ENCODE measurements at regions not wholly inside any gene's neighbourhood (a gene's known extent, or its start where the extent isn't known, plus 50 kb on each side); places are given as distances from the start of the nearest gene placed in this dataset.

- TF ChIP-seq EZH2 (IDR thresholded peaks at IDR 0.05; ENCODE audit: borderline replicate concordance, low read length), result no peak
- TF ChIP-seq CTCF (IDR thresholded peaks at IDR 0.05; ENCODE audit: low read length), result no peak
- Histone ChIP-seq H3K9me3 (ENCODE audit: low read length) (no peaks in the 10 kb centered on the region), H3F3A (ENCODE audit: insufficient read depth, low read length) (no peaks in the 10 kb centered on the region), H3K9me2 (ENCODE audit: low read depth, low read length) (no peaks in the 10 kb centered on the region), H4K20me1 (ENCODE audit: insufficient read depth, low read length) (no peaks in the 10 kb centered on the region), H2AFZ (ENCODE audit: low read length) (no peak overlapping the region), H3K27ac (ENCODE audit: low read depth, low read length, poor library complexity, severe bottlenecking) (no peak overlapping the region), H3K4me3 (ENCODE audit: low read depth, low read length, poor library complexity, severe bottlenecking) (no peak overlapping the region), H3K4me2 (ENCODE audit: low read length) (no peak overlapping the region), H3K9ac (ENCODE audit: low read length) (no peak overlapping the region), H3K4me1 (ENCODE audit: insufficient read depth, low read length, severe bottlenecking) (no peaks in the 10 kb centered on the region), H3K79me2 (ENCODE audit: insufficient read depth, low read length) (no peaks in the 10 kb centered on the region), H3K27me3 (ENCODE audit: insufficient read depth, low read length) (0 out of 2 replicates have a peak, but pooled peaks cover under 1% of the 10 kb centered on the region), H3K36me3 (ENCODE audit: insufficient read depth, low read length) (no peaks in the 10 kb centered on the region)
Measured at GRCh38 chr5:2277886-2278285, 395.2 kb upstream of the IRX4 start.

- Histone ChIP-seq H3K4me3 (ENCODE audit: low read depth, low read length, poor library complexity, severe bottlenecking) (no peak overlapping the region), H3K4me1 (ENCODE audit: insufficient read depth, low read length, severe bottlenecking) (no peaks in the 10 kb centered on the region), H3K4me2 (ENCODE audit: low read length) (no peak overlapping the region), H3F3A (ENCODE audit: insufficient read depth, low read length) (no peaks in the 10 kb centered on the region), H4K20me1 (ENCODE audit: insufficient read depth, low read length) (no peaks in the 10 kb centered on the region), H3K27me3 (ENCODE audit: insufficient read depth, low read length) (0 out of 2 replicates have a peak, but pooled peaks cover 3% of the 10 kb centered on the region), H3K27ac (ENCODE audit: low read depth, low read length, poor library complexity, severe bottlenecking) (no peak overlapping the region), H3K79me2 (ENCODE audit: insufficient read depth, low read length) (no peaks in the 10 kb centered on the region), H3K36me3 (ENCODE audit: insufficient read depth, low read length) (no peaks in the 10 kb centered on the region), H2AFZ (ENCODE audit: low read length) (no peak overlapping the region), H3K9ac (ENCODE audit: low read length) (no peak overlapping the region), H3K9me2 (ENCODE audit: low read depth, low read length) (no peaks in the 10 kb centered on the region), H3K9me3 (ENCODE audit: low read length) (no peaks in the 10 kb centered on the region)
- no peak for TF ChIP-seq EZH2 (IDR thresholded peaks at IDR 0.05; ENCODE audit: borderline replicate concordance, low read length)
- no peak for TF ChIP-seq CTCF (IDR thresholded peaks at IDR 0.05; ENCODE audit: low read length)
Measured at GRCh38 chr5:2276101-2276500, 393.4 kb upstream of the IRX4 start.

- H3K9me3 ChIP-seq (ENCODE audit: low read length), result no peaks in the 10 kb centered on the region
- H3K27ac ChIP-seq (ENCODE audit: low read depth, low read length, poor library complexity, severe bottlenecking), result no peak overlapping the region
- H2AFZ ChIP-seq (ENCODE audit: low read length), result no peak overlapping the region
- H3K9me2 ChIP-seq (ENCODE audit: low read depth, low read length), result no peaks in the 10 kb centered on the region
- no peak overlapping the region for H3K9ac ChIP-seq (ENCODE audit: low read length)
- TF ChIP-seq CTCF (IDR thresholded peaks at IDR 0.05; ENCODE audit: low read length), result no peak
- TF ChIP-seq EZH2 (IDR thresholded peaks at IDR 0.05; ENCODE audit: borderline replicate concordance, low read length), result no peak
- H4K20me1 ChIP-seq (ENCODE audit: insufficient read depth, low read length), result no peaks in the 10 kb centered on the region
- no peak overlapping the region for H3K4me3 ChIP-seq (ENCODE audit: low read depth, low read length, poor library complexity, severe bottlenecking)
- H3K4me1 ChIP-seq (ENCODE audit: insufficient read depth, low read length, severe bottlenecking), result no peaks in the 10 kb centered on the region
- H3K36me3 ChIP-seq (ENCODE audit: insufficient read depth, low read length), result no peaks in the 10 kb centered on the region
- no peak overlapping the region for H3K4me2 ChIP-seq (ENCODE audit: low read length)
- no peaks in the 10 kb centered on the region for H3K79me2 ChIP-seq (ENCODE audit: insufficient read depth, low read length)
- H3K27me3 ChIP-seq (ENCODE audit: insufficient read depth, low read length), result 0 out of 2 replicates have a peak, but pooled peaks cover 3% of the 10 kb centered on the region
- H3F3A ChIP-seq (ENCODE audit: insufficient read depth, low read length), result no peaks in the 10 kb centered on the region
Measured at GRCh38 chr5:2272755-2273154, 390.0 kb upstream of the IRX4 start.

Data from OCI-LY1 (cell line).